K562 (cell line): ENCODE measurements at regions not wholly inside any gene's neighbourhood (a gene's known extent, or its start where the extent isn't known, plus 50 kb on each side); places are given as distances from the start of the nearest gene placed in this dataset.

Experiments
- ATAC-seq: fragments of 200-7000 bp; cut with Tn5 transposase; 3 replicates; pipeline ENCODE4 v1.9.1; 2020; ENCODE audit warnings: moderate library complexity
- BruUV-seq: library from RNA; stranded (reverse); fragments of 400-500 nt; replicated peaks from 2 replicates; lab custom pipeline; 2021; lab: Mats Ljungman, UMichigan
- CTCF ChIA-PET: fragments of 300-600 bp; formaldehyde crosslinking; extraction: SDS; loops from one replicate; lab custom pipeline; 2021; ENCODE audit warnings: low intra/inter-chr PET ratio; lab: Yijun Ruan, JAX
- POLR2A ChIA-PET: fragments of 300-600, 350-650 bp; sonication (Branson Sonifier 250); formaldehyde crosslinking; extraction: SDS; loops from one replicate; lab custom pipeline; 2021; ENCODE audit warnings: antibody characterized with exemption, inconsistent platforms; lab: Yijun Ruan, JAX
- DNase-seq, 4 experiments: peaks; one replicate each; pipeline versions ENCODE4 v3.0.0 to v3.0.0-alpha.2; 2011 to 2018; ENCODE audit warnings: low spot score in 3 of 4, mixed read lengths in 3 of 4; ENCODE audit errors: extremely low read depth in 1 of 4
- FAIRE-seq: peaks from 2 replicates; lab custom pipeline; 2011; peaks lifted over from hg19 to GRCh38; lab: Jason Lieb, UNC
- H2AFZ ChIP-seq: 2 replicates; pipeline ENCODE4 v1.6.0; 2011; ENCODE audit warnings: low read depth, low read length, control low read depth, inconsistent platforms
- H3K27ac ChIP-seq: fragments of 200-600 bp; 3 replicates; pipeline ENCODE4 v1.8.0; 2011; ENCODE audit warnings: low read depth, mild to moderate bottlenecking, control low read depth, inconsistent platforms, low read length, moderate library complexity, mixed read lengths; ENCODE audit errors: extremely low read depth
- H3K27me3 ChIP-seq, 2 experiments: fragments of 300-600 bp in 1 of 2; 2 replicates in 1 of 2; 3 replicates in 1 of 2; pipeline versions ENCODE4 v1.6.0 to v1.8.0; 2011; ENCODE audit warnings: inconsistent platforms in 2 of 2, low read length in 2 of 2, mild to moderate bottlenecking in 1 of 2, mixed read lengths in 1 of 2, moderate library complexity in 1 of 2; ENCODE audit not compliant: control insufficient read depth in 2 of 2, insufficient read depth in 2 of 2
- H3K36me3 ChIP-seq: fragments of 300-600 bp; 3 replicates; pipeline ENCODE4 v1.8.0; 2011; ENCODE audit warnings: mild to moderate bottlenecking, low read length, inconsistent platforms; ENCODE audit not compliant: control insufficient read depth, insufficient read depth
- H3K4me1 ChIP-seq, 2 experiments: fragments of 200-600 bp in 1 of 2; replicated peaks in 1 of 2; 2 replicates in 1 of 2; 3 replicates in 1 of 2; pipeline versions ENCODE4 v1.5.1 to v1.8.0; 2011; ENCODE audit warnings: inconsistent platforms in 2 of 2, low read length in 2 of 2, mild to moderate bottlenecking in 1 of 2, mixed read lengths in 1 of 2, moderate library complexity in 1 of 2; ENCODE audit not compliant: control insufficient read depth in 2 of 2, insufficient read depth in 2 of 2
- H3K4me2 ChIP-seq: 2 replicates; pipeline ENCODE4 v1.6.1; 2011; ENCODE audit warnings: low read length, control low read depth, inconsistent platforms, mixed read lengths; ENCODE audit not compliant: insufficient read depth
- H3K4me3 ChIP-seq: fragments of 200-600 bp; sonication (generic), shearing (Covaris generic); 2 replicates; pipeline ENCODE4 v1.5.1; 2016; ENCODE audit warnings: control low read depth, inconsistent platforms
- H3K79me2 ChIP-seq: fragments of 200-600 bp; 3 replicates; pipeline ENCODE4 v1.8.0; 2011; ENCODE audit warnings: low read length, inconsistent platforms; ENCODE audit not compliant: control insufficient read depth, insufficient read depth
- H3K9ac ChIP-seq, 2 experiments: 2 replicates each; pipeline versions ENCODE4 v1.6.0 to v1.6.1; 2011; ENCODE audit warnings: low read depth in 2 of 2, low read length in 2 of 2, control low read depth in 1 of 2, inconsistent platforms in 1 of 2, mild to moderate bottlenecking in 1 of 2, mixed read lengths in 1 of 2; ENCODE audit not compliant: insufficient read depth in 1 of 2
- H3K9me1 ChIP-seq: one replicate; pipeline ENCODE4 v1.6.0; 2011; ENCODE audit warnings: inconsistent platforms, mild to moderate bottlenecking, low read length, moderate library complexity; ENCODE audit not compliant: control insufficient read depth, insufficient read depth
- H3K9me3 ChIP-seq: replicated peaks from 2 replicates; pipeline ENCODE4 v1.5.1; 2011; ENCODE audit warnings: low read depth, low read length, inconsistent platforms; ENCODE audit not compliant: control insufficient read depth, insufficient read depth
- H4K20me1 ChIP-seq: replicated peaks from 2 replicates; pipeline ENCODE4 v1.6.1; 2011; ENCODE audit warnings: low read length, inconsistent platforms, mixed read lengths; ENCODE audit not compliant: control insufficient read depth, insufficient read depth
- CREM ChIP-seq: IDR thresholded peaks from 2 replicates; pipeline ENCODE4 v1.6.1; 2014; ENCODE audit warnings: antibody characterized with exemption, low read depth
- DACH1 ChIP-seq: fragments of 450-650 bp; IDR thresholded peaks from 2 replicates; pipeline ENCODE4 v1.6.1; 2018; ENCODE audit not compliant: partially characterized antibody
- KHSRP ChIP-seq: fragments of 450-650 bp; IDR thresholded peaks from 2 replicates; pipeline ENCODE4 v1.6.1; 2017
- SPI1 ChIP-seq: IDR thresholded peaks from 2 replicates; pipeline ENCODE4 v1.6.1; 2011; ENCODE audit warnings: low read depth, low read length, control low read depth, borderline replicate concordance
- ZNF24 ChIP-seq: fragments of 450-650 bp; IDR thresholded peaks from 2 replicates; pipeline ENCODE4 v1.6.1; 2016
- ZNF316 ChIP-seq: fragments of 450-650 bp; IDR thresholded peaks from 2 replicates; pipeline ENCODE4 v1.6.1; 2016
- ZNF75A ChIP-seq: fragments of 450-650 bp; formaldehyde crosslinking; IDR thresholded peaks from 2 replicates; pipeline ENCODE4 v1.4.0; 2020; ENCODE audit warnings: mild to moderate bottlenecking
- WGBS: fragments of 100-300 bp; shearing (Covaris generic); methylation state at CpG from one replicate; pipeline ENCODE4 v1.1.6; 2016; ENCODE audit warnings: low coverage, mixed read lengths; ENCODE audit not compliant: insufficient coverage; ENCODE audit errors: missing lambda C conversion rate; 5-methylcytosine and 5-hydroxymethylcytosine counted together
- in situ Hi-C: fragments of 300-500 bp; cut with MboI; formaldehyde crosslinking; loops from 4 replicates; pipeline ENCODE4 v1.15.0; 2018; ENCODE audit warnings: inconsistent platforms, mixed read lengths
- intact Hi-C: fragments of 100-400 bp; cut with micrococcal nuclease; formaldehyde crosslinking; loops from 2 replicates; pipeline ENCODE4 v1.14.2; 2022
- TF ChIP-seq, protein P1 (sequence below): fragments of 200-400 bp; formaldehyde crosslinking; IDR thresholded peaks from 2 replicates; pipeline ENCODE4 v1.6.1; 2017; ENCODE audit warnings: mild to moderate bottlenecking, low read depth, low read length, moderate library complexity
- TF ChIP-seq, protein P2 (sequence below): sonication (generic); formaldehyde crosslinking; IDR thresholded peaks from 2 replicates; pipeline ENCODE4 v1.8.0; 2022; ENCODE audit warnings: mild to moderate bottlenecking, missing genetic modification reagents, borderline replicate concordance
- TF ChIP-seq, protein P3 (sequence below): fragments of 450-650 bp; IDR thresholded peaks from 2 replicates; pipeline ENCODE4 v1.6.1; 2017; ENCODE audit warnings: mild to moderate bottlenecking, moderate library complexity
- TF ChIP-seq, protein P4 (sequence below): sonication (generic); formaldehyde crosslinking; IDR thresholded peaks from 2 replicates; pipeline ENCODE4 v1.8.1; 2022; ENCODE audit warnings: missing genetic modification reagents

DNA sequence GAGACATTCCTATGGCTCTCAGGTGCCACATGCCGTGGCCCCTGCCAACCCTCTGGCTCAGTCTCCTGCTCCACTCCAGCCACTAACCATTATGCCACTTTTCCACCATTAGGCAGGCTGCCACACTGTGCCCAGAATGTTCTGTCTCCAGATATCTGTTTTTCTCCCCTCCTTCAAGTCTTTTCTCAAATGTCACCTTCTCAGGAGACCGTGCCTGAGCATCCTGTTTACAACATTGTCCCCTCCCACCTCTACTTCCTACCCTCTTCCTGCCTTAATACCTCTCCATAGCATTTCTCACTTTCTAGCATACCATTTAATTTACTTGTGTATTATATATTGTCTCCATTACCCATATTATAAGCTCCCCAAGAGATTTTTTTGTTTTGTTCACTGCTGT is 162.5 kb upstream of the LYZL2 start (continued):
- TF ChIP-seq, protein P1, sequence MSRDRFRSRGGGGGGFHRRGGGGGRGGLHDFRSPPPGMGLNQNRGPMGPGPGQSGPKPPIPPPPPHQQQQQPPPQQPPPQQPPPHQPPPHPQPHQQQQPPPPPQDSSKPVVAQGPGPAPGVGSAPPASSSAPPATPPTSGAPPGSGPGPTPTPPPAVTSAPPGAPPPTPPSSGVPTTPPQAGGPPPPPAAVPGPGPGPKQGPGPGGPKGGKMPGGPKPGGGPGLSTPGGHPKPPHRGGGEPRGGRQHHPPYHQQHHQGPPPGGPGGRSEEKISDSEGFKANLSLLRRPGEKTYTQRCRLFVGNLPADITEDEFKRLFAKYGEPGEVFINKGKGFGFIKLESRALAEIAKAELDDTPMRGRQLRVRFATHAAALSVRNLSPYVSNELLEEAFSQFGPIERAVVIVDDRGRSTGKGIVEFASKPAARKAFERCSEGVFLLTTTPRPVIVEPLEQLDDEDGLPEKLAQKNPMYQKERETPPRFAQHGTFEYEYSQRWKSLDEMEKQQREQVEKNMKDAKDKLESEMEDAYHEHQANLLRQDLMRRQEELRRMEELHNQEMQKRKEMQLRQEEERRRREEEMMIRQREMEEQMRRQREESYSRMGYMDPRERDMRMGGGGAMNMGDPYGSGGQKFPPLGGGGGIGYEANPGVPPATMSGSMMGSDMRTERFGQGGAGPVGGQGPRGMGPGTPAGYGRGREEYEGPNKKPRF, result no peak
- TF ChIP-seq DACH1 (no peak), ZNF24 (no peak)

DNA sequence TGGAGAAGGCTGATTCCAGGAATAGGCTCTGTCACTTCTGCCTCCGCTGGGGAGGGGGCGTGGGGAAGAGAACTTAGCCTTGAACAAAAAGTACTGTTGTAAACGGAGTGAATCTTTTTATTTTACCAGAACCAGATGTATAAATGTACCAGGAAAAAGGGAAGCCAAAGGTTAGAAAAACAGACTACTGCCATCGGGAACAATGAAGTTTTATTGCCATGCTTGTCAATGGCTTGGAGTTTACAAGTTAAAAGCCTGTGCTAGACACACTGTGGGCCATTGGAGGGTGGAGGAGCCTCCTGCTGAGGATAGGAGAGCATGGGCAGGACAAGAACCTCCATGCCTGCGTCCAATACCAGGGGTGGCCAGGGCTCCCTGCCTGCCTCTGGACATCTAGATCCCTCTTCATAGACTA is 161.7 kb upstream of the LYZL2 start:
- in situ Hi-C loops, result no loop called here
- intact Hi-C loops, result no loop called here
- Histone ChIP-seq H3K27ac (no peak overlapping the region), H3K4me2 (no peak overlapping the region), H3K36me3 (no peaks in the 10 kb centered on the region), H3K9ac (no peak overlapping the region), H3K4me1 (no peaks in the 10 kb centered on the region), H2AFZ (no peak overlapping the region), H3K9me3 (no peaks in the 10 kb centered on the region), H3K4me3 (no peak overlapping the region), H3K79me2 (no peaks in the 10 kb centered on the region), H3K27me3 (peaks cover 0 to 22% of the 10 kb centered on the region in 2 experiments; a peak in 2 of 5 replicates), H3K9me1 (no peaks in the 10 kb centered on the region), H4K20me1 (no peaks in the 10 kb centered on the region)
- BruUV-seq, result no TSS peak
- WGBS, result 3% methylated on average over 5 of the region's 5 CpGs
- TF ChIP-seq ZNF75A (CRISPR knock-in tag) (no peak), ZNF316 (no peak), KHSRP (no peak), SPI1 (no peak), CREM (no peak)
- TF ChIP-seq, protein P2, sequence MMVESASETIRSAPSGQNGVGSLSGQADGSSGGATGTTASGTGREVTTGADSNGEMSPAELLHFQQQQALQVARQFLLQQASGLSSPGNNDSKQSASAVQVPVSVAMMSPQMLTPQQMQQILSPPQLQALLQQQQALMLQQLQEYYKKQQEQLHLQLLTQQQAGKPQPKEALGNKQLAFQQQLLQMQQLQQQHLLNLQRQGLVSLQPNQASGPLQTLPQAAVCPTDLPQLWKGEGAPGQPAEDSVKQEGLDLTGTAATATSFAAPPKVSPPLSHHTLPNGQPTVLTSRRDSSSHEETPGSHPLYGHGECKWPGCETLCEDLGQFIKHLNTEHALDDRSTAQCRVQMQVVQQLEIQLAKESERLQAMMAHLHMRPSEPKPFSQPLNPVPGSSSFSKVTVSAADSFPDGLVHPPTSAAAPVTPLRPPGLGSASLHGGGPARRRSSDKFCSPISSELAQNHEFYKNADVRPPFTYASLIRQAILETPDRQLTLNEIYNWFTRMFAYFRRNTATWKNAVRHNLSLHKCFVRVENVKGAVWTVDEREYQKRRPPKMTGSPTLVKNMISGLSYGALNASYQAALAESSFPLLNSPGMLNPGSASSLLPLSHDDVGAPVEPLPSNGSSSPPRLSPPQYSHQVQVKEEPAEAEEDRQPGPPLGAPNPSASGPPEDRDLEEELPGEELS, result no peak
- TF ChIP-seq, protein P3, sequence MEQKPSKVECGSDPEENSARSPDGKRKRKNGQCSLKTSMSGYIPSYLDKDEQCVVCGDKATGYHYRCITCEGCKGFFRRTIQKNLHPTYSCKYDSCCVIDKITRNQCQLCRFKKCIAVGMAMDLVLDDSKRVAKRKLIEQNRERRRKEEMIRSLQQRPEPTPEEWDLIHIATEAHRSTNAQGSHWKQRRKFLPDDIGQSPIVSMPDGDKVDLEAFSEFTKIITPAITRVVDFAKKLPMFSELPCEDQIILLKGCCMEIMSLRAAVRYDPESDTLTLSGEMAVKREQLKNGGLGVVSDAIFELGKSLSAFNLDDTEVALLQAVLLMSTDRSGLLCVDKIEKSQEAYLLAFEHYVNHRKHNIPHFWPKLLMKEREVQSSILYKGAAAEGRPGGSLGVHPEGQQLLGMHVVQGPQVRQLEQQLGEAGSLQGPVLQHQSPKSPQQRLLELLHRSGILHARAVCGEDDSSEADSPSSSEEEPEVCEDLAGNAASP, result no peak
- TF ChIP-seq, protein P4, sequence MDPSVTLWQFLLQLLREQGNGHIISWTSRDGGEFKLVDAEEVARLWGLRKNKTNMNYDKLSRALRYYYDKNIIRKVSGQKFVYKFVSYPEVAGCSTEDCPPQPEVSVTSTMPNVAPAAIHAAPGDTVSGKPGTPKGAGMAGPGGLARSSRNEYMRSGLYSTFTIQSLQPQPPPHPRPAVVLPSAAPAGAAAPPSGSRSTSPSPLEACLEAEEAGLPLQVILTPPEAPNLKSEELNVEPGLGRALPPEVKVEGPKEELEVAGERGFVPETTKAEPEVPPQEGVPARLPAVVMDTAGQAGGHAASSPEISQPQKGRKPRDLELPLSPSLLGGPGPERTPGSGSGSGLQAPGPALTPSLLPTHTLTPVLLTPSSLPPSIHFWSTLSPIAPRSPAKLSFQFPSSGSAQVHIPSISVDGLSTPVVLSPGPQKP (CRISPR knock-in tag), result no peak
- DNase-seq, result no peak
- ATAC-seq, result no peak
- FAIRE-seq, result no peak
- POLR2A ChIA-PET, result no interaction called here
- CTCF ChIA-PET, result no interaction called here
